ENCODE measurements at regions not wholly inside any gene's neighbourhood (a gene's known extent, or its start where the extent isn't known, plus 50 kb on each side); places are given as distances from the start of the nearest gene placed in this dataset.

GRCh38 chr12:30514666-30515065 is 181.0 kb downstream of the IPO8 start:
- DNase-seq (no peak), ATAC-seq (ENCODE audit: poor library complexity) (no peak)
- intact Hi-C loops (cut with DNase I): no loop called here

GRCh38 chr12:30508205-30508967 is 187.3 kb downstream of the IPO8 start:
- intact Hi-C loops (cut with DNase I): no loop called here
- DNase-seq (no peak), ATAC-seq (ENCODE audit: poor library complexity) (no peak)

GRCh38 chr12:30507576-30507975 is 188.1 kb downstream of the IPO8 start:
- ATAC-seq (ENCODE audit: poor library complexity): no peak
- DNase-seq: no peak
- intact Hi-C loops (cut with DNase I): no loop called here

GRCh38 chr12:30506411-30506810 is 189.3 kb downstream of the IPO8 start:
- no peak for DNase-seq
- intact Hi-C loops (cut with DNase I): no loop called here
- no peak for ATAC-seq (ENCODE audit: poor library complexity)

GRCh38 chr12:30501718-30502117 is 194.0 kb downstream of the IPO8 start:
- no peak for DNase-seq
- intact Hi-C loops (cut with DNase I): no loop called here
- ATAC-seq (ENCODE audit: poor library complexity): no peak

- ATAC-seq (ENCODE audit: poor library complexity) (no peak), DNase-seq (no peak)
- intact Hi-C loops (cut with DNase I): no loop called here
These were observed 195.1 kb downstream of the IPO8 start for GRCh38 chr12:30500532-30500931.

GRCh38 chr12:30485230-30485890 is 210.3 kb downstream of the IPO8 start:
- intact Hi-C loops (cut with DNase I): no loop called here
- DNase-seq (no peak), ATAC-seq (ENCODE audit: poor library complexity) (no peak)

GRCh38 chr12:30484658-30485057 is 211.0 kb downstream of the IPO8 start:
- intact Hi-C loops (cut with DNase I): no loop called here
- ATAC-seq (ENCODE audit: poor library complexity): no peak
- DNase-seq: no peak

- no peak for ATAC-seq (ENCODE audit: poor library complexity)
- no peak for DNase-seq
- intact Hi-C loops (cut with DNase I): no loop called here
These were observed 213.0 kb downstream of the IPO8 start for GRCh38 chr12:30482650-30483049.

GRCh38 chr12:30473274-30473673 is 222.4 kb downstream of the IPO8 start:
- no peak for DNase-seq
- intact Hi-C loops (cut with DNase I): no loop called here
- no peak for ATAC-seq (ENCODE audit: poor library complexity)

- ATAC-seq (ENCODE audit: poor library complexity) (peak; percentile 18), DNase-seq (no peak)
- intact Hi-C loops (cut with DNase I): no loop called here
These were observed 229.5 kb downstream of the IPO8 start for GRCh38 chr12:30466093-30466585.

GRCh38 chr12:30463636-30464035 is 232.0 kb downstream of the IPO8 start:
- intact Hi-C loops (cut with DNase I): no loop called here
- no peak for DNase-seq
- ATAC-seq (ENCODE audit: poor library complexity): no peak

GRCh38 chr12:30462249-30462648 is 233.4 kb downstream of the IPO8 start:
- ATAC-seq (ENCODE audit: poor library complexity): no peak
- intact Hi-C loops (cut with DNase I): no loop called here

GRCh38 chr12:30461026-30461615 is 234.5 kb downstream of the IPO8 start:
- intact Hi-C loops (cut with DNase I): no loop called here
- DNase-seq: no peak
- no peak for ATAC-seq (ENCODE audit: poor library complexity)

More at GRCh38 chr12:30462249-30462648, 233.4 kb downstream of the IPO8 start:
- DNase-seq: no peak

- intact Hi-C loops (cut with DNase I): no loop called here
- ATAC-seq (ENCODE audit: poor library complexity) (no peak), DNase-seq (no peak)
These were observed 237.2 kb downstream of the IPO8 start for GRCh38 chr12:30458453-30458852.

GRCh38 chr12:30457621-30458289 is 237.9 kb downstream of the IPO8 start:
- intact Hi-C loops (cut with DNase I): no loop called here
- ATAC-seq (ENCODE audit: poor library complexity): peak; percentile 75

GRCh38 chr12:30450872-30451271 is 244.8 kb downstream of the IPO8 start:
- no peak for ATAC-seq (ENCODE audit: poor library complexity)

More at GRCh38 chr12:30457621-30458289, 237.9 kb downstream of the IPO8 start:
- DNase-seq: no peak

GRCh38 chr12:30450226-30450625 is 245.4 kb downstream of the IPO8 start:
- no peak for ATAC-seq (ENCODE audit: poor library complexity)
- intact Hi-C loops (cut with DNase I): no loop called here
- DNase-seq: no peak

More at GRCh38 chr12:30450872-30451271, 244.8 kb downstream of the IPO8 start:
- DNase-seq: no peak
- intact Hi-C loops (cut with DNase I): no loop called here

- ATAC-seq (ENCODE audit: poor library complexity): no peak
These were observed 247.6 kb downstream of the IPO8 start for GRCh38 chr12:30448038-30448437.

More at GRCh38 chr12:30448038-30448437, 247.6 kb downstream of the IPO8 start:
- intact Hi-C loops (cut with DNase I): no loop called here
- DNase-seq: no peak

All from Right ventricle myocardium superior (tissue), 1 donor.